GM12878 (cell line): ENCODE measurements at regions not wholly inside any gene's neighbourhood (a gene's known extent, or its start where the extent isn't known, plus 50 kb on each side); places are given as distances from the start of the nearest gene placed in this dataset.

ENCODE experiments used
- ATAC-seq: fragments of 200-7000 bp; cut with Tn5 transposase; 3 replicates; pipeline ENCODE4 v1.9.1; 2020; ENCODE audit warnings: mild to moderate bottlenecking, moderate library complexity
- BruUV-seq: library from RNA; stranded (reverse); fragments of 400-500 nt; replicated peaks from 2 replicates; lab custom pipeline; 2021; lab: Mats Ljungman, UMichigan
- CTCF ChIA-PET: fragments of 300-600 bp; sonication (Branson Sonifier 250); formaldehyde crosslinking; extraction: SDS; loops from one replicate; lab custom pipeline; 2021; ENCODE audit warnings: inconsistent platforms; lab: Yijun Ruan, JAX
- POLR2A ChIA-PET: fragments of 350-600 bp; formaldehyde crosslinking; extraction: SDS; loops from one replicate; lab custom pipeline; 2021; ENCODE audit warnings: inconsistent platforms; lab: Charles Lee
- RAD21 ChIA-PET: fragments of 300-600 bp; sonication (Branson Sonifier 250); formaldehyde crosslinking; loops from one replicate; lab custom pipeline; 2023; ENCODE audit warnings: antibody characterized with exemption; ENCODE audit not compliant: unreplicated experiment; lab: Charles Lee
- SMC1A ChIA-PET: fragments of 300-600 bp; sonication (Branson Sonifier 250); formaldehyde crosslinking; loops from one replicate; lab custom pipeline; 2023; ENCODE audit not compliant: unreplicated experiment, uncharacterized antibody; lab: Charles Lee
- DNase-seq: peaks from one replicate; pipeline ENCODE4 v3.0.0-alpha.2; 2011; ENCODE audit warnings: low read depth, low spot score
- FAIRE-seq: peaks from 3 replicates; lab custom pipeline; 2011; peaks lifted over from hg19 to GRCh38; lab: Jason Lieb, UNC
- H2AFZ ChIP-seq: 2 replicates; pipeline ENCODE4 v1.6.0; 2011; ENCODE audit warnings: low read depth, low read length, control low read depth; ENCODE audit not compliant: control insufficient read depth
- H3K27ac ChIP-seq: 2 replicates; pipeline ENCODE4 v1.5.1; 2011; ENCODE audit warnings: control low read depth; ENCODE audit not compliant: control insufficient read depth, insufficient read depth
- H3K27me3 ChIP-seq, 2 experiments: replicated peaks in 1 of 2; 2 replicates each; pipeline versions ENCODE4 v1.6.0 to v1.6.1; 2011; ENCODE audit warnings: low read length in 1 of 2; ENCODE audit not compliant: control insufficient read depth in 2 of 2, insufficient read depth in 2 of 2
- H3K36me3 ChIP-seq, 2 experiments: 2 replicates each; pipeline ENCODE4 v1.5.1; 2011; ENCODE audit warnings: low read length in 1 of 2; ENCODE audit not compliant: control insufficient read depth in 2 of 2, insufficient read depth in 2 of 2
- H3K4me1 ChIP-seq: 2 replicates; pipeline ENCODE4 v1.6.1; 2011; ENCODE audit warnings: mild to moderate bottlenecking, low read length, moderate library complexity, mixed read lengths; ENCODE audit not compliant: control insufficient read depth, insufficient read depth
- H3K4me2 ChIP-seq: 2 replicates; pipeline ENCODE4 v1.6.0; 2011; ENCODE audit warnings: control low read depth; ENCODE audit not compliant: control insufficient read depth, insufficient read depth
- H3K4me3 ChIP-seq: fragments of 200-600 bp; sonication (generic); 2 replicates; pipeline ENCODE4 v1.5.1; 2016
- H3K79me2 ChIP-seq: 2 replicates; pipeline ENCODE4 v1.6.0; 2011; ENCODE audit warnings: low read length; ENCODE audit not compliant: control insufficient read depth, insufficient read depth
- H3K9ac ChIP-seq: 2 replicates; pipeline ENCODE4 v1.8.0; 2011; ENCODE audit warnings: low read length, control low read depth, mixed read lengths; ENCODE audit not compliant: control insufficient read depth, insufficient read depth
- H3K9me3 ChIP-seq: replicated peaks from 3 replicates; pipeline ENCODE4 v1.5.1; 2011; ENCODE audit warnings: mild to moderate bottlenecking, low read length; ENCODE audit not compliant: control insufficient read depth, insufficient read depth
- H4K20me1 ChIP-seq: 2 replicates; pipeline ENCODE4 v1.6.0; 2011; ENCODE audit not compliant: control insufficient read depth, insufficient read depth
- ATF7 ChIP-seq: fragments of 450-650 bp; IDR thresholded peaks from 2 replicates; pipeline ENCODE4 v1.6.1; 2016; ENCODE audit warnings: low read depth, mild to moderate bottlenecking
- CEBPZ ChIP-seq: fragments of 150-350 bp; IDR thresholded peaks from 2 replicates; pipeline ENCODE4 v1.6.1; 2016; ENCODE audit warnings: low read depth, low read length
- CHD2 ChIP-seq: IDR thresholded peaks from 2 replicates; pipeline ENCODE4 v1.6.1; 2011; ENCODE audit warnings: low read depth, low read length, improper control_type of control experiment, borderline replicate concordance
- FOXK2 ChIP-seq: fragments of 450-650 bp; IDR thresholded peaks from 2 replicates; pipeline ENCODE4 v1.6.1; 2017; ENCODE audit warnings: mild to moderate bottlenecking, moderate library complexity
- JUNB ChIP-seq: IDR thresholded peaks from 2 replicates; pipeline ENCODE4 v1.6.1; 2016; ENCODE audit warnings: antibody characterized with exemption, mild to moderate bottlenecking
- POLR2AphosphoS2 ChIP-seq: IDR thresholded peaks from 2 replicates; pipeline ENCODE4 v1.6.1; 2011; ENCODE audit warnings: low read depth, mild to moderate bottlenecking, low read length, improper control_type of control experiment, moderate library complexity
- POLR2AphosphoS5 ChIP-seq: IDR thresholded peaks from 2 replicates; pipeline ENCODE4 v1.6.1; 2011; ENCODE audit warnings: mild to moderate bottlenecking, low read length, inconsistent platforms
- RBBP5 ChIP-seq: fragments of 200-600 bp; sonication (generic); conservative IDR thresholded peaks from 2 replicates; pipeline ENCODE4 v1.6.1; 2016
- SP1 ChIP-seq: IDR thresholded peaks from one replicate; pipeline ENCODE4 v1.6.1; 2011; ENCODE audit warnings: low read depth, low read length
- STAT3 ChIP-seq: IDR thresholded peaks from 2 replicates; pipeline ENCODE4 v1.6.1; 2011; ENCODE audit warnings: low read depth, low read length, improper control_type of control experiment
- TCF7 ChIP-seq: IDR thresholded peaks from 2 replicates; pipeline ENCODE4 v1.6.1; 2014; ENCODE audit warnings: antibody characterized with exemption, borderline replicate concordance
- YBX1 ChIP-seq: fragments of 450-650 bp; IDR thresholded peaks from 2 replicates; pipeline ENCODE4 v1.6.1; 2016; ENCODE audit warnings: antibody characterized with exemption
- ZBED1 ChIP-seq: IDR thresholded peaks from 2 replicates; pipeline ENCODE4 v1.6.1; 2016; ENCODE audit warnings: borderline replicate concordance
- ZZZ3 ChIP-seq: IDR thresholded peaks from 2 replicates; pipeline ENCODE4 v1.6.1; 2011; ENCODE audit warnings: low read depth; ENCODE audit not compliant: control insufficient read depth, insufficient read length
- WGBS: methylation state at CpG from one replicate; pipeline ENCODE4 v1.1.6; 2016; ENCODE audit warnings: low lambda C conversion rate; ENCODE audit not compliant: insufficient replicate concordance, insufficient coverage; ENCODE audit errors: missing lambda C conversion rate; 5-methylcytosine and 5-hydroxymethylcytosine counted together
- in situ Hi-C: fragments of 300-500 bp; cut with MboI; formaldehyde crosslinking; loops from 9 replicates; pipeline ENCODE4 v1.14.3; 2018; ENCODE audit warnings: mixed read lengths
- intact Hi-C: fragments of 100-400 bp; cut with micrococcal nuclease; formaldehyde crosslinking; loops from one replicate; pipeline ENCODE4 v1.14.2; 2022; ENCODE audit not compliant: unreplicated experiment

DNA sequence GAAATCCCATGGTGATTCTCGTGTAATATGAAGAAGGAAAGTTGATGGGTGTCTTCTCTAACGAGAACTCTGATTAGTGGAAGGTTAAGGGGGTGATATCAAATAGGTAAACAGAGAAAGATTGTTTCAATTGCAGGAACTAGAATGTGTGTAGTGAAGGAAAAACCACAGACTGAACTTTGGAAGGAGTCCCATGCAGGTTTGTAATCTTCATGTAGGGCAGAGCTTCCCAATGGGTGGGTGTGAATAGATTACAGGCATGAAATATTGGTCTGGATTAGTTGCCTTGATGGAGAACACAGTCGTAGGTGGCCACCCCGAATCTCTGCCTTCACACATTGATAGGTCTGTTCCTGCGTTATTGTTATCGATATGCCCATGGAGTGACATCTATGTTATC lies 295.5 kb downstream of the KCNRG start:
- CTCF ChIA-PET, result interaction anchor here (0.5 to 1.6 kb wide), 3 partner anchors 334 to 998 kb away, joined by 3 read pairs; no protein-coding TSS in a partner anchor

More for the DNA sequence above, 295.5 kb downstream of the KCNRG start:
- Histone ChIP-seq H2AFZ (no peak overlapping the region), H3K79me2 (no peaks in the 10 kb centered on the region), H3K4me3 (no peak overlapping the region), H3K4me1 (no peaks in the 10 kb centered on the region), H3K36me3 (no peaks in the 10 kb centered on the region)
- RAD21 ChIA-PET, result no interaction called here
- no TSS peak for BruUV-seq
- no peak for DNase-seq
- no peak for TF ChIP-seq RBBP5
- no peak for TF ChIP-seq POLR2AphosphoS5
- no peak for TF ChIP-seq TCF7
- no peak for TF ChIP-seq ZZZ3
- TF ChIP-seq POLR2AphosphoS2, result no peak
- TF ChIP-seq CEBPZ, result no peak
- no peak for TF ChIP-seq STAT3
- no peak for TF ChIP-seq ATF7
- TF ChIP-seq SP1, result no peak
- no peak for TF ChIP-seq ZBED1
- TF ChIP-seq JUNB, result no peak
- no peak for TF ChIP-seq YBX1
- TF ChIP-seq CHD2, result no peak
- no peak for TF ChIP-seq FOXK2
- TF ChIP-seq, all 136 proteins: peak for 0
- H3K9ac ChIP-seq, result no peak overlapping the region
- intact Hi-C loops (no loop called here), in situ Hi-C loops (no loop called here)
- no peaks in the 10 kb centered on the region for H4K20me1 ChIP-seq
- ChIA-PET SMC1A (no interaction called here), POLR2A (no interaction called here)
- FAIRE-seq (no peak), ATAC-seq (no peak)
- H3K9me3 ChIP-seq, result no peaks in the 10 kb centered on the region
- no peak overlapping the region for H3K27ac ChIP-seq
- H3K4me2 ChIP-seq, result no peak overlapping the region
- peaks cover 0 to 4% of the 10 kb centered on the region in 2 experiments; a peak in 1 of 4 replicates for H3K27me3 ChIP-seq
- WGBS, result 32% methylated on average over 6 of the region's 6 CpGs
